Skeletal muscle satellite cell (primary cell): ENCODE measurements at regions not wholly inside any gene's neighbourhood (a gene's known extent, or its start where the extent isn't known, plus 50 kb on each side); places are given as distances from the start of the nearest gene placed in this dataset.
"Not testable (repeated sequence)": the region's sequence is repeated elsewhere in the genome, so short reads cannot be mapped to it uniquely, and the experiment has no call there.

Experiments used
- H3K27me3 ChIP-seq: 2 replicates; pipeline ENCODE4 v1.7.0; 2013; ENCODE audit warnings: low read length; ENCODE audit not compliant: control insufficient read depth, insufficient read depth
- H3K36me3 ChIP-seq: 2 replicates; pipeline ENCODE4 v1.7.0; 2013; ENCODE audit warnings: mild to moderate bottlenecking, control low read depth, low read length; ENCODE audit not compliant: insufficient read depth
- H3K4me1 ChIP-seq: 2 replicates; pipeline ENCODE4 v1.7.0; 2013; ENCODE audit warnings: low read length; ENCODE audit not compliant: control insufficient read depth, insufficient read depth
- H3K4me2 ChIP-seq: 2 replicates; pipeline ENCODE4 v1.7.0; 2013; ENCODE audit warnings: mild to moderate bottlenecking, low read length
- H3K4me3 ChIP-seq: 2 replicates; pipeline ENCODE4 v1.7.0; 2013; ENCODE audit warnings: low read length
- H3K9ac ChIP-seq: 2 replicates; pipeline ENCODE4 v1.7.0; 2013; ENCODE audit warnings: mild to moderate bottlenecking, low read depth, low read length, moderate library complexity
- H3K9me3 ChIP-seq: replicated peaks from 2 replicates; pipeline ENCODE4 v1.7.0; 2013; ENCODE audit warnings: mild to moderate bottlenecking, control low read depth, low read length

DNA sequence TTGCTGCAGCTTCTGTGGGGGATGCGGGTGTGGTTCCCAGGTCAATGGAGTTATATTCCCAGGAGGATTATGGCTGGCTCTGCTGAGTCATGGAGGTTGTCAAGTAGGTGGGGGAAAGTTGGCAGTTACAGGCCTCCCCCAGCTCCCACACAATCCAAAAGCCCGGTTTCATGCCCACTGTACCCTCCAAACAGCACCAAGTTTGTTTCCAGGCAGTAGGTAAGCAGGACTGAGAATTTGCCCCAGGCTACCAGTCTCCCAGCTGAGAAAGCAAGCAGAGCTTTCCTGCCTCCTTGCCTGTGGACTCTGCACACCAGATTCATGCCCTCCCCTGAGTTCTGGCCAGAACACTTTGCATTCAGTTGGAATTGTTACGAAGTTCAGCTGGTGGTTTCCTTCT lies 578.2 kb downstream of the MEI4 start:
- Histone ChIP-seq H3K4me3 (no peak overlapping the region), H3K4me2 (no peak overlapping the region), H3K9me3 (no peaks in the 10 kb centered on the region), H3K4me1 (no peaks in the 10 kb centered on the region), H3K9ac (no peak overlapping the region), H3K36me3 (no peaks in the 10 kb centered on the region), H3K27me3 (no peaks in the 10 kb centered on the region)

DNA sequence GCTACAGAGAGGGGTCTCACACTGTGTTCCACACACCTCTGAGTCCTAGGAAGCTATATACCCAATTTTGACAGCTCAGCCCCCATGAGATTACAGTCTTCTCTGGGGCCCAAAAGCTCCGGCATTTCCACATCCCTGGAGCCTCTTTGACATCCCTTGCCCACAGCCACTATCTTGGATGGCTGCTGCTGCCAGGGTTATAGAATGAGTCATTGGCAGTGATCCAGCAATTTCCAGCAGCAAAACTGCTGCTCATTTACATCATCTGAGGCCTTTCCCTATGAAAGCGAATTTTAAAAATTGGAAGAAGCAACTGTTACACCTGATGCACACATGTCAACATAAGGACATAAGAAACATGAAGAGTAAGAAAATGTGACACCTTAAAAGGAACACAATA lies 590.7 kb downstream of the MEI4 start:
- Histone ChIP-seq H3K4me1 (no peaks in the 10 kb centered on the region), H3K4me3 (no peak overlapping the region), H3K27me3 (no peaks in the 10 kb centered on the region), H3K9ac (no peak overlapping the region), H3K9me3 (no peaks in the 10 kb centered on the region), H3K36me3 (no peaks in the 10 kb centered on the region), H3K4me2 (no peak overlapping the region)

DNA sequence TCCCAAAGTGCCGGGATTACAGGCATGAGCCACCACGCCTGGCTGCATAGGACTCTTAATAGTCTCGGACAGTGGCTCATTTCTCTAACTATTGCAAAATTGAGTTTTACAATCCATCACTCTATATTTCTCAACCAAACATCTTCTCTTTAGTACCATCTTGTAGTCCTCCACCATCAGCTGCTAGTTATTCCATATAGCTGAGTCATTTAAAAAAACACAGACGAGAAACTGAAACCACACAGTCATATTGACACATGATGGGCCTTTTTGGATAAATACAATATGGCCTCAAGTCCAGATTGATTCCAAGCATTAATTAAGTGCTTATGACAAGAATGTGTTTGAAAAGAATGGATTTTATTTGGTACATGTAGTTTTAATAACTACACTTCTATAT lies 599.1 kb downstream of the MEI4 start:
- Histone ChIP-seq H3K9ac (no peak overlapping the region), H3K36me3 (no peaks in the 10 kb centered on the region), H3K27me3 (no peaks in the 10 kb centered on the region), H3K4me2 (no peak overlapping the region), H3K9me3 (no peaks in the 10 kb centered on the region), H3K4me3 (no peak overlapping the region), H3K4me1 (no peaks in the 10 kb centered on the region)

DNA sequence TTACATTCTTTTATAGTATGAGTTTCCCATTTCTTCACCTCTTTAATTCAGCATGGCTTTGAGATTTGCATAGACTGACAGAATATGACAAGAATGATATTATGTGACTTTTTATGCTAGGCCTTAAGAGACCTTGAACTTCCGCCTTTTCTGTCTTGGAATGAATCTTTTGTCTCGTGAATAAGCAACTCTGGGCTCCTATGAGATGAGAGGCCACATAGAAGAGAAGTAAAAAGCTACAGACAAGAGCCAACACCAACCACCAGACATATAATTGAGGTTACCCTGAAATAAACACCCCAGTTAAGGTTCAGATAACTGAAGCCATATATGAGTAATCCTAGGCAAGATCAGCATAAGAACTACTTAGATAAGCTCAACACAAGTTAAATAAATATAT lies 600.8 kb downstream of the MEI4 start:
- Histone ChIP-seq H3K4me2 (no peak overlapping the region), H3K27me3 (no peaks in the 10 kb centered on the region), H3K9me3 (no peaks in the 10 kb centered on the region), H3K9ac (no peak overlapping the region), H3K4me1 (no peaks in the 10 kb centered on the region), H3K4me3 (no peak overlapping the region), H3K36me3 (no peaks in the 10 kb centered on the region)

DNA sequence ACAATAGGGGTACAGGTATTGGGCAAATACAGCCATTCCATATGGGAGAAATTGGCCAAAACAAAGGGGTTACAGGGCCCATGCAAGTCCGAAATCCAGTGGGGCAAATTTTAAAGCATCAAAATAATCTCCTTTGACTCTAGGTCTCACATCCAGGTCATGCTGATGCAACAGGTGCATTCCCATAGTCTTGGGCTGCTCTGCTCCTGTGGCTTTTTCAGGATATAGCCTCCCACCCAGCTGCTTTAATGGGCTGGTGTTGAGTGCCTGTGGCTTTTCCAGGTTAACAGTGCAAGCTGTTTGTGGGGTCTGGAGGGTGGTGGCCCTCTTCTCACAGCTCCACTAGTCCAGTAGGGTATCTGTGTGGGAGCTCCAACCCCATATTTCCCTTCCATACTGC lies 607.1 kb downstream of the MEI4 start:
- no peaks in the 10 kb centered on the region for H3K4me1 ChIP-seq
- H3K4me3 ChIP-seq: no peak overlapping the region

DNA sequence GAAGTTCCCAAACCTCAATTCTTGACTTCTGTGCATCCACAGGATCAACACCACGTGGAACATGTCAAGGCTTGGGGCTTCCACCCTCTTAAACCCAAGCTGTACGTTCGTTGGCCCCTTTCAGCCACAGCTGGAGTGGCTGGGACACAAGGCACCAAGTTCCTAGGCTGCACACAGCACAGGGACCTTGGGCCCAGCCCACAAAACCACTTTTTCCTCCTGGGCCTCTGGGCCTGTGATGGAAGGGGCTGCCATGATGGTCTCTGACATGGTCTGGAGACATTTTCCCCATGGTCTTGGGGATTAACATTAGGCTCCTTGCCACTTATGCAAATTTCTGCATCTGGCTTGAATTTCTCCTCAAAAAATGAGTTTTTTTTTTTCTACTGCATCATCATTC lies 606.9 kb upstream of the IRAK1BP1 start:
- not testable (repeated sequence) for H3K9ac ChIP-seq, H3K36me3 ChIP-seq, H3K27me3 ChIP-seq, H3K4me1 ChIP-seq, H3K9me3 ChIP-seq, H3K4me3 ChIP-seq, H3K4me2 ChIP-seq

More for the DNA sequence above, 607.1 kb downstream of the MEI4 start:
- no peaks in the 10 kb centered on the region for H3K9me3 ChIP-seq
- H3K27me3 ChIP-seq: no peaks in the 10 kb centered on the region
- no peak overlapping the region for H3K9ac ChIP-seq
- H3K36me3 ChIP-seq: no peaks in the 10 kb centered on the region
- H3K4me2 ChIP-seq: no peak overlapping the region

DNA sequence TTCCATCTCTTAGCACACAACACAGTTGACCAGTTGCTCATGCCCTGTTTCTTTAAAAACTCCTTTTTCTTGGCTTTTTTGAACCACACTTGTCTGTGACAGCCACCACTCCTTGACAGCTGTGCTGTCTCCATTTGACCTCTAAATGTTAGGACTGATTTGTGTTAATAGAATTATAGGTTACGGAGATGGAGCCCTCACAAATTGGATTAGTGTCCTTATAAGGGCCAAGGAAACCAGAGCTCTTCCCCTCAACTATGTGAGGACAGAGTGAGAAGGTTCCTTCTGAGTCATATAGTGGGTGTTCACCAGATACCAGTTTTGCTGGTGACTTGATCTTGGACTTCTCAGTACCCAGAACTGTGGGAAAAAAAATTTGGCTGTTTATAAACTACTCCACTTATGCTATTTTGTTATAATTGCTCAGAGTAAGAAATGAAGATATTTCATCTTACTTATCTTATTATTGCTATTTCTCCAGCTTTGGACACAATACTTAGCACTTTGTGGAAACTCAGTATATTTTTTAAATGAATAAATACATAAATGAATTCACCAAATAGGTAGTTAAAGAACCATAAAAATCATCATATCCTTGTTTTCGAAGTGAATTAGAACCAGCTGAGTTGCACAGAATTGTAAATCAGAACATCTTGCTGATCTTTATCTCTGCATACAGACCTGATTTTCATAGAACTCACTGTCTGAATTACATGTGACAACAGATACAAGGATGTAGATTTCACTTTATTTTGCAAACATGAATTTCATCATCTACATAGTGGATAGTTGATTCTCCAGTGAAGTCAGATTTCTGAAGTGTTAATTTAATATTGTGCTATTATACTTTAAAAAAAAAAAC lies 598.5 kb upstream of the IRAK1BP1 start:
- Histone ChIP-seq H3K27me3 (no peaks in the 10 kb centered on the region), H3K4me1 (no peaks in the 10 kb centered on the region), H3K4me2 (no peak overlapping the region), H3K36me3 (no peaks in the 10 kb centered on the region), H3K4me3 (no peak overlapping the region), H3K9ac (no peak overlapping the region), H3K9me3 (no peaks in the 10 kb centered on the region)

DNA sequence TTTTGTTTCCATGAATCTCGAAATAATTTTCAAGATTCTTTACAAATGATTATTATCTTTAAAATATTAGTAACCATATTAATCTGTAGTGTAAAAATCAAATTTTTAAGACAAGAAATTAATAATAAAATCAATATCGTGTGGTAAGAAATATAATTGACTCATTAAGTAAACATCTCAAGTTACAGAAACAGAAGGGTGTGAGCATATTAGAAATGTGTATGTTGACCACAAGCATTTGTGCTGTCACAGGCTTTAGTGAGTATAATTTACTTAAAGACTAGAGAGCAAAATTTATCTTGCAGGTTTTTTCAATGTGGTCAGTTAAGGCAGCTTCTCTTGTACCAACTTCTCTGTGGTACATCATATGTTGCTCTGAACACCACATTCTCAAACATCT lies 566.5 kb upstream of the IRAK1BP1 start:
- H3K9me3 ChIP-seq: no peaks in the 10 kb centered on the region
- H3K27me3 ChIP-seq: no peaks in the 10 kb centered on the region
- no peak overlapping the region for H3K4me3 ChIP-seq
- H3K36me3 ChIP-seq: no peaks in the 10 kb centered on the region
- no peak overlapping the region for H3K9ac ChIP-seq
- no peak overlapping the region for H3K4me2 ChIP-seq
- H3K4me1 ChIP-seq: no peaks in the 10 kb centered on the region

DNA sequence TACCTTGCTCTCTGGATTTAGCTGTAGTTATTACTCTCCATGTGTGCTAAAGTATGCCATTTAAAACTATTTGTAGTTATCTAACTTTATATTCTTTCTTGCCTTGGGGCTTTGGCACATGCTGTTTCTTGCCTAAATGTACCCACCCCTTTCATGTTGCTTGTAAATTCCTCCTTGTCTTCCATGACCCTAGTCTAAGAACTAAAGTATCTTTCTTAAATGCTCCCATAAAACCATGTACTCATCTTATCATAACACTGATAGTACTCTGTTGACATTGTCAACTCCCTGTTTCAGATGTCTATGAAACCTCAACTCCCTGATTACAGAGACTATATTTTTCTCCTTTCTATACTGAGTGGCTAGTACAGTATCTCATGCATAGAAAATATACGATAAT lies 564.9 kb upstream of the IRAK1BP1 start:
- no peaks in the 10 kb centered on the region for H3K4me1 ChIP-seq
- no peak overlapping the region for H3K4me2 ChIP-seq
- no peak overlapping the region for H3K4me3 ChIP-seq
- H3K9ac ChIP-seq: no peak overlapping the region
- H3K27me3 ChIP-seq: no peaks in the 10 kb centered on the region
- H3K36me3 ChIP-seq: no peaks in the 10 kb centered on the region
- no peaks in the 10 kb centered on the region for H3K9me3 ChIP-seq

DNA sequence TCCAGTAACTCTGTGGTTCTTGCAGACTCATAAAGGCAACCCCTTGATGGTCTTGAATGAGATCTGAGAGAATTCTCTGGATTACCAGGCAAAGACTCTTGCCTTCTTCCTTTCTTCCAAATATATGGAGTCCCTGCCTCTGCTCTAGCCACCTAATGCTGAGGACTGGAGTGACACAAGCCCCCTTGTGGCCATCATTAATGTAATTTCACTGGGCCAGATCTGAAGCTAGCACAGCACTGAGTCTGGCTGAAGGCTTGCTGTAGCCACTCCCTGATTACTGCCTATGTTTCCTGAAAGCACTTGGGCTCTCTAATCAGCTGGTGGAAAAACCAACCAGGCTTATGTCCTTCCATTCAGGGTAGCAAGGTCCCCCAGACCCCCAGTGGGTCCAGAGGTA lies 559.3 kb upstream of the IRAK1BP1 start:
- H3K9me3 ChIP-seq: no peaks in the 10 kb centered on the region
- H3K4me2 ChIP-seq: no peak overlapping the region
- H3K36me3 ChIP-seq: no peaks in the 10 kb centered on the region
- no peaks in the 10 kb centered on the region for H3K4me1 ChIP-seq
- H3K4me3 ChIP-seq: no peak overlapping the region
- no peaks in the 10 kb centered on the region for H3K27me3 ChIP-seq
- H3K9ac ChIP-seq: no peak overlapping the region

DNA sequence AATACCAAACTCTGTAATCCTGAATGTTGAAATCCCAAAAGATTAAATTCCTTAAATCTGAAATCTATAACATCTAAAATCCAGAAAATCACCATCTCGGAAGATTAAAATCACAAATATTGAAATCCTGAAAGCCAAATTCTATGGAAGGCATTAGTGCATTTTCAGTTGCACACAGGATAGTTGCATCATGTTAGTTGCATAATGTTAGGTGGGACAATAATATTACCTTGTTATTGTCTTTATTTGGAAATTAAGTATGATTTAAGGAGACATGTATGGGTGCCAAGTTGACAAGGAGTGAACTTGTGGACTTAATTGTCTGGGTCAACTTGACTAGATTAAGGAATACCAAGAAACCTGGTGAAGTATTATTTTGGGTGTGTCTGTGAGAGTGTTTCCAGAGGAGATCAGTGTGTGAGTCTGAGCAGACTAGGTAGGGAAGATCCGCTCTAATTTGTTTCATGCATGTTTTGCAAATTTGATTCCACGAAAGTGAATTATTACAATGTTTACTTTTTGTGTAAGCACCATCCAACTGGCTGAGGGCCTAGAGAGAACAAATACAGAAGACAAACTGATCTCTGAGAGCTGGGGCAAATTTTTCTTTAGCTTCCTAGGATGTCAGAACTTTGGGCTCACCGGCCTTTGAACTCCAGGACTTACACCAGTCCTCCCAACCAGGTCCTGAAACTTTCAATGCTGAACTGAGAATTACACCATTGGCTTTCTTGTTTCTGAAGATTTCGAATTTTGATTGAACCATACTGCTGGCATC lies 545.1 kb upstream of the IRAK1BP1 start:
- H3K4me3 ChIP-seq: no peak overlapping the region
- H3K27me3 ChIP-seq: no peaks in the 10 kb centered on the region
- H3K9ac ChIP-seq: no peak overlapping the region
- H3K4me1 ChIP-seq: no peaks in the 10 kb centered on the region
- H3K4me2 ChIP-seq: no peak overlapping the region
- no peaks in the 10 kb centered on the region for H3K9me3 ChIP-seq
- no peaks in the 10 kb centered on the region for H3K36me3 ChIP-seq

DNA sequence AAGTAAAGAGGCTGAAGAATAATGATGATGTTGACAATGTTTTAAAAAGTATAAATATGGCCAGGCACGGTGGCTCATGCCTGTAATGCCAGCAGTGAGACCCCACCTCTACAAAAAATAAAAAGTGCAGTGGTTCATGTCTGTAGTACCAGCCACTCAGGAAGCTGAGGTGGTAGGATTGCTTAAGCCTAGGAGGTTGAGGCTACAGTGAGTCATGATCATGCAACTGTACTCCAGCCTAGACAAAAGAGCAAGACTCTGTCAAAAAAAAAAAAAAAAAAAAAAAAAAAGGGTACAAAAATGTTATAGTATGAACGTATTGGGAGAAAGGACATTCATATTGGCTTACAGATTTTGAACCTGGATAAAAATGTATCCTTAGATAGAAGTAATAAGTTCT lies 543.1 kb upstream of the IRAK1BP1 start:
- no peak overlapping the region for H3K4me2 ChIP-seq
- no peak overlapping the region for H3K4me3 ChIP-seq
- no peaks in the 10 kb centered on the region for H3K4me1 ChIP-seq
- H3K36me3 ChIP-seq: no peaks in the 10 kb centered on the region
- H3K27me3 ChIP-seq: no peaks in the 10 kb centered on the region
- no peak overlapping the region for H3K9ac ChIP-seq
- no peaks in the 10 kb centered on the region for H3K9me3 ChIP-seq
